ENCODE measurements at regions not wholly inside any gene's neighbourhood (a gene's known extent, or its start where the extent isn't known, plus 50 kb on each side); places are given as distances from the start of the nearest gene placed in this dataset.

DNA sequence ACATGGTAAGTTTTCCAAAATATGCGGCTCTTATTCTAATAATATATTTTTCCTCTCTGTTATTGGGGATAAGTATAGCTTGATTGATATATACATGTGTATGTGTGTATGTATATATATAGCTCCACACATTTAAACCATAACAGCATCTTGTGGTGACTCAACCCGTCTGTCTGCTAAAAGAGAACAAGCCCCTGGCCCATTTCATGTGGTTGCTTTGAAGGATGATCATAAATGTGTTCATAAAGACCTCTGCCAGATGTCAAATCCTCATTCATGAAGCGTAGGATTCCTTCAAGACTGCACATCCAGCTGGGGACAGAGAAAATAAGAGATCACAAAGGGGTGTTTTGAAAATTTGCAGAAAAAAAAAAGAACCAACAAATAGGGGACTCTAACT lies 79.3 kb downstream of the RHOB start:
- Histone ChIP-seq H2BK5ac (ENCODE audit: low read depth, low read length) (no peak overlapping the region), H3K79me2 (ENCODE audit: control insufficient read depth in 1 of 2, insufficient read depth in 2 of 2, low read length in 2 of 2) (no peaks in the 10 kb centered on the region), H4K5ac (ENCODE audit: insufficient read length, low read depth, low read length) (no peak overlapping the region), H3K23ac (ENCODE audit: insufficient read length) (no peak overlapping the region), H3K4me3 (ENCODE audit: extremely low read depth in 1 of 4, insufficient read depth in 2 of 4, low read depth in 3 of 4, low read length in 4 of 4) (no peak overlapping the region), H3K9me3 (ENCODE audit: insufficient read depth in 2 of 2, low read depth in 1 of 2, low read length in 1 of 2) (no peaks in the 10 kb centered on the region), H3K79me1 (ENCODE audit: low read depth, low read length) (no peaks in the 10 kb centered on the region), H3K4me1 (replicated peaks in 1 of 4; ENCODE audit: control insufficient read depth in 3 of 4, insufficient read depth in 4 of 4, low read length in 3 of 4) (no peaks in the 10 kb centered on the region; a peak in 2 of 7 replicates), H3K4ac (replicated peaks; ENCODE audit: insufficient read length, low read depth, low read length) (no peak overlapping the region), H3K36me3 (ENCODE audit: control insufficient read depth in 2 of 4, insufficient read depth in 4 of 4, low read length in 3 of 4) (no peaks in the 10 kb centered on the region), H2AK5ac (ENCODE audit: low read depth, low read length) (no peak overlapping the region), H2AFZ (ENCODE audit: low read length) (no peak overlapping the region), H2BK12ac (ENCODE audit: low read depth, low read length) (no peak overlapping the region), H2BK15ac (ENCODE audit: low read length) (no peak overlapping the region), H3K9ac (replicated peaks in 1 of 4; ENCODE audit: extremely low read depth in 1 of 4, low read depth in 3 of 4, low read length in 3 of 4) (no peak overlapping the region), H4K8ac (ENCODE audit: extremely low read depth, insufficient read depth, low read length) (no peak overlapping the region), H3K27ac (ENCODE audit: low read depth, low read length) (no peak overlapping the region), H2BK20ac (ENCODE audit: low read length) (no peak overlapping the region), H3K27me3 (replicated peaks in 1 of 4; ENCODE audit: control insufficient read depth in 3 of 4, extremely low read depth in 1 of 4, insufficient read depth in 3 of 4, low read length in 3 of 4) (no peaks in the 10 kb centered on the region; a peak in 1 of 7 replicates), H3K23me2 (ENCODE audit: low read depth, low read length) (no peaks in the 10 kb centered on the region), H2BK120ac (replicated peaks; ENCODE audit: low read depth, low read length) (no peak overlapping the region), H3K14ac (ENCODE audit: insufficient read length) (no peak overlapping the region), H3K18ac (ENCODE audit: extremely low read depth, low read length) (no peak overlapping the region), H3K56ac (replicated peaks; ENCODE audit: insufficient read length, low read depth, low read length) (no peak overlapping the region), H3K4me2 (ENCODE audit: insufficient read depth in 1 of 2, low read depth in 2 of 2, low read length in 2 of 2) (no peak overlapping the region), H4K91ac (replicated peaks; ENCODE audit: insufficient read length, low read length) (no peak overlapping the region), H4K20me1 (replicated peaks in 1 of 2; ENCODE audit: control insufficient read depth in 1 of 2, insufficient read depth in 2 of 2, low read length in 2 of 2) (no peaks in the 10 kb centered on the region)
- FAIRE-seq (no peak), DNase-seq (ENCODE audit: low read depth in 1 of 2, low spot score in 2 of 2) (no peak)
- CTCF ChIA-PET (ENCODE audit: partially characterized antibody), result interaction anchor here (0.8 to 3.7 kb wide), 5 partner anchors 9 to 110 kb away, joined by 3 to 17 read pairs (median 4); no protein-coding TSS in a partner anchor
- WGBS, 2 experiments (ENCODE audit: extremely low coverage in 1 of 2, insufficient coverage in 1 of 2, insufficient read length in 1 of 2, insufficient replicate concordance in 2 of 2, low coverage in 1 of 2, low lambda C conversion rate in 2 of 2, missing lambda C conversion rate in 1 of 2), result 91% methylated on average over 3 of the region's 3 CpGs; no CpG with 5 or more reads in 1 of the 2 experiments
- POLR2A ChIA-PET (ENCODE audit: partially characterized antibody), result no interaction called here
- no peak for TF ChIP-seq CHD2 (IDR thresholded peaks at IDR 0.05; ENCODE audit: low read length)
- TF ChIP-seq SIN3A (conservative IDR thresholded peaks at IDR 0.05 in 1 of 2, IDR thresholded peaks at IDR 0.05 in 1 of 2; ENCODE audit: low read depth in 1 of 2, low read length in 2 of 2), result no peak
- TF ChIP-seq FOSL1 (IDR thresholded peaks at IDR 0.05; ENCODE audit: insufficient read depth, low read depth, low read length), result no peak
- TF ChIP-seq EP300 (IDR thresholded peaks at IDR 0.05; ENCODE audit: borderline replicate concordance in 1 of 2, low read depth in 2 of 2, low read length in 2 of 2), result no peak
- no peak for TF ChIP-seq JUN (IDR thresholded peaks at IDR 0.05; ENCODE audit: low read depth, low read length)
- TF ChIP-seq KDM4A (IDR thresholded peaks at IDR 0.05; ENCODE audit: low read depth, low read length, severe bottlenecking), result no peak
- TF ChIP-seq YY1 (IDR thresholded peaks at IDR 0.05; ENCODE audit: low read depth, low read length), result no peak
- no peak for TF ChIP-seq HDAC2 (IDR thresholded peaks at IDR 0.05; ENCODE audit: borderline replicate concordance in 1 of 2, low read depth in 2 of 2, low read length in 2 of 2)
- TF ChIP-seq RFX5 (IDR thresholded peaks at IDR 0.05; ENCODE audit: borderline replicate concordance, low read depth, low read length), result no peak
- TF ChIP-seq BRCA1 (IDR thresholded peaks at IDR 0.05; ENCODE audit: low read depth, low read length), result no peak
- no peak for TF ChIP-seq SP1 (IDR thresholded peaks at IDR 0.05; ENCODE audit: low read depth, low read length)
- TF ChIP-seq POLR2A (IDR thresholded peaks at IDR 0.05; ENCODE audit: control extremely low read depth in 1 of 2, low read depth in 2 of 2, low read length in 2 of 2), result no peak
